Endothelial cell of umbilical vein (primary cell): ENCODE measurements at regions not wholly inside any gene's neighbourhood (a gene's known extent, or its start where the extent isn't known, plus 50 kb on each side); places are given as distances from the start of the nearest gene placed in this dataset.

ENCODE experiments used
- BruUV-seq: library from RNA; stranded (reverse); fragments of 400-500 nt; replicated peaks from 2 replicates; lab custom pipeline; 2021; lab: Mats Ljungman, UMichigan
- CTCF ChIA-PET: fragments of 300-600, 350-600 bp; sonication (Branson Sonifier 250); formaldehyde crosslinking; loops from one replicate; lab custom pipeline; 2021; ENCODE audit warnings: antibody characterized with exemption, inconsistent platforms; lab: Charles Lee
- POLR2A ChIA-PET: fragments of 300-600, 350-600 bp; sonication (Branson Sonifier 250); formaldehyde crosslinking; loops from one replicate; lab custom pipeline; 2021; ENCODE audit warnings: antibody characterized with exemption, inconsistent platforms; lab: Charles Lee
- DNase-seq: peaks from one replicate; pipeline ENCODE4 v3.0.0-alpha.2; 2011; ENCODE audit warnings: low read depth, low spot score
- FAIRE-seq: peaks from 2 replicates; lab custom pipeline; 2011; peaks lifted over from hg19 to GRCh38; lab: Jason Lieb, UNC
- H2AFZ ChIP-seq: 2 replicates; pipeline ENCODE4 v1.6.0; 2012; ENCODE audit warnings: low read depth, low read length, control low read depth, inconsistent platforms
- H3K27ac ChIP-seq: 2 replicates; pipeline ENCODE4 v1.5.1; 2011; ENCODE audit warnings: low read depth, mild to moderate bottlenecking, control low read depth, low read length, moderate library complexity; ENCODE audit not compliant: insufficient read depth
- H3K27me3 ChIP-seq, 2 experiments: 2 replicates each; pipeline versions ENCODE4 v1.6.0 to v1.6.1; 2011; ENCODE audit warnings: low read length in 2 of 2, mixed read lengths in 1 of 2; ENCODE audit not compliant: control insufficient read depth in 2 of 2, insufficient read depth in 2 of 2
- H3K36me3 ChIP-seq, 2 experiments: 2 replicates in 1 of 2; 3 replicates in 1 of 2; pipeline ENCODE4 v1.5.1; 2011; ENCODE audit warnings: low read length in 2 of 2, mild to moderate bottlenecking in 1 of 2, moderate library complexity in 1 of 2; ENCODE audit not compliant: control insufficient read depth in 2 of 2, insufficient read depth in 2 of 2; ENCODE audit errors: extremely low read depth in 1 of 2
- H3K4me1 ChIP-seq: 3 replicates; pipeline ENCODE4 v1.5.1; 2011; ENCODE audit warnings: mild to moderate bottlenecking, low read length; ENCODE audit not compliant: control insufficient read depth, insufficient read depth; ENCODE audit errors: extremely low read depth
- H3K4me2 ChIP-seq: 2 replicates; pipeline ENCODE4 v1.6.1; 2011; ENCODE audit warnings: low read length, control low read depth, mixed read lengths; ENCODE audit not compliant: insufficient read depth
- H3K4me3 ChIP-seq, 3 experiments: fragments of 200-600 bp in 1 of 3; sonication (generic), shearing (Covaris generic) in 1 of 3; replicated peaks in 1 of 3; 2 replicates each; pipeline ENCODE4 v1.5.1; 2011 to 2016; ENCODE audit warnings: control low read depth in 3 of 3, low read length in 3 of 3, mild to moderate bottlenecking in 2 of 3, inconsistent platforms in 1 of 3, low read depth in 1 of 3, moderate library complexity in 1 of 3; ENCODE audit not compliant: insufficient read depth in 1 of 3
- H3K79me2 ChIP-seq: 2 replicates; pipeline ENCODE4 v1.6.0; 2012; ENCODE audit warnings: low read length, inconsistent platforms; ENCODE audit not compliant: control insufficient read depth, insufficient read depth
- H3K9ac ChIP-seq: replicated peaks from 2 replicates; pipeline ENCODE3; 2011; ENCODE audit warnings: low read length, control low read depth; ENCODE audit not compliant: insufficient read depth; ENCODE audit errors: extremely low read depth
- H3K9me1 ChIP-seq: replicated peaks from 3 replicates; pipeline ENCODE4 v1.6.0; 2011; ENCODE audit warnings: mild to moderate bottlenecking, low read length; ENCODE audit not compliant: control insufficient read depth, insufficient read depth; ENCODE audit errors: extremely low read depth
- H3K9me3 ChIP-seq: replicated peaks from 2 replicates; pipeline ENCODE4 v1.5.1; 2012; ENCODE audit warnings: low read length, inconsistent platforms; ENCODE audit not compliant: control insufficient read depth, insufficient read depth
- H4K20me1 ChIP-seq: replicated peaks from 2 replicates; pipeline ENCODE3; 2011; ENCODE audit warnings: mild to moderate bottlenecking, low read length; ENCODE audit not compliant: control insufficient read depth, insufficient read depth; ENCODE audit errors: extremely low read depth
- CTCF ChIP-seq, 2 donors: IDR thresholded peaks; 1 replicate in 1 of 2; 2 replicates in 1 of 2; pipeline ENCODE4 v1.5.1; 2011; ENCODE audit warnings: low read length in 2 of 2, mild to moderate bottlenecking in 2 of 2, moderate library complexity in 2 of 2, control low read depth in 1 of 2, inconsistent platforms in 1 of 2, low read depth in 1 of 2; ENCODE audit not compliant: insufficient read depth in 1 of 2; ENCODE audit errors: extremely low read depth in 1 of 2
- EZH2 ChIP-seq: IDR thresholded peaks from 2 replicates; pipeline ENCODE4 v1.6.1; 2012; ENCODE audit warnings: borderline replicate concordance, low read depth, mild to moderate bottlenecking, moderate library complexity, low read length, inconsistent platforms; ENCODE audit not compliant: severe bottlenecking
- FOS ChIP-seq: IDR thresholded peaks from 2 replicates; pipeline ENCODE4 v1.6.1; 2011; ENCODE audit warnings: mild to moderate bottlenecking, low read length, moderate library complexity, borderline replicate concordance; ENCODE audit not compliant: insufficient read depth
- GATA2 ChIP-seq: IDR thresholded peaks from 2 replicates; pipeline ENCODE4 v1.7.0; 2011; ENCODE audit warnings: low read depth, mild to moderate bottlenecking, moderate library complexity, mixed read lengths, low read length; ENCODE audit not compliant: insufficient read length, insufficient read depth
- JUN ChIP-seq: IDR thresholded peaks from 2 replicates; pipeline ENCODE4 v1.6.1; 2011; ENCODE audit warnings: borderline replicate concordance, low read depth; ENCODE audit not compliant: insufficient read length, insufficient read depth
- MAX ChIP-seq: IDR thresholded peaks from 2 replicates; pipeline ENCODE4 v1.6.1; 2011; ENCODE audit not compliant: insufficient read depth, insufficient read length
- MYC ChIP-seq: IDR thresholded peaks from one replicate; pipeline ENCODE4 v1.6.1; 2011; ENCODE audit warnings: mild to moderate bottlenecking, low read depth, low read length
- POLR2A ChIP-seq: IDR thresholded peaks from 2 replicates; pipeline ENCODE4 v1.6.1; 2012; ENCODE audit warnings: low read depth, mild to moderate bottlenecking, control low read depth, low read length
- POLR2AphosphoS5 ChIP-seq: IDR thresholded peaks from 2 replicates; pipeline ENCODE4 v1.6.1; 2012; ENCODE audit warnings: low read depth, mild to moderate bottlenecking, control low read depth, low read length, moderate library complexity; ENCODE audit not compliant: insufficient read depth
- dilution Hi-C: fragments of 300-500 bp; cut with MboI; formaldehyde crosslinking; loops from one replicate; pipeline ENCODE4 v1.15.0; 2019; ENCODE audit warnings: low sequenced_read_pairs; ENCODE audit not compliant: extremely low pct_ligation_motif_present
- intact Hi-C: fragments of 100-400 bp; cut with micrococcal nuclease; formaldehyde crosslinking; loops from one replicate; pipeline ENCODE4 v1.10.0; 2022

- dilution Hi-C loops: no loop called here
- Histone ChIP-seq H3K27ac (no peak overlapping the region), H3K4me3 (no peak overlapping the region), H3K9ac (no peak overlapping the region), H3K9me3 (peaks cover 8% of the 10 kb centered on the region), H3K36me3 (no peaks in the 10 kb centered on the region), H3K9me1 (no peaks in the 10 kb centered on the region), H3K4me2 (no peak overlapping the region), H4K20me1 (no peaks in the 10 kb centered on the region), H3K79me2 (no peaks in the 10 kb centered on the region), H2AFZ (no peak overlapping the region), H3K27me3 (no peaks in the 10 kb centered on the region), H3K4me1 (no peaks in the 10 kb centered on the region)
- intact Hi-C loops: no loop called here
- TF ChIP-seq JUN (no peak), POLR2A (no peak), MYC (no peak)
- no TSS peak for BruUV-seq
- ChIA-PET POLR2A (no interaction called here), CTCF (no interaction called here)
- DNase-seq (no peak), FAIRE-seq (no peak)
Observed at GRCh38 chr15:93619597-93619996, 530.6 kb upstream of the RGMA start.

GRCh38 chr15:93617443-93617842 is 528.4 kb upstream of the RGMA start:
- Histone ChIP-seq H3K4me2 (no peak overlapping the region), H3K4me3 (no peak overlapping the region), H3K9me1 (no peaks in the 10 kb centered on the region), H3K9me3 (peaks cover 6% of the 10 kb centered on the region), H3K9ac (no peak overlapping the region), H3K27ac (no peak overlapping the region), H2AFZ (no peak overlapping the region), H3K4me1 (no peaks in the 10 kb centered on the region), H3K79me2 (no peaks in the 10 kb centered on the region), H3K27me3 (no peaks in the 10 kb centered on the region), H4K20me1 (no peaks in the 10 kb centered on the region), H3K36me3 (no peaks in the 10 kb centered on the region)
- intact Hi-C loops (no loop called here), dilution Hi-C loops (no loop called here)
- TF ChIP-seq MYC (no peak), JUN (no peak), EZH2 (no peak), POLR2A (no peak), MAX (no peak), CTCF (IDR thresholded peaks at IDR 0.05; ENCODE audit: extremely low read depth in 1 of 2, insufficient read depth in 1 of 2, low read depth in 1 of 2, low read length in 2 of 2) (no peak), FOS (no peak), POLR2AphosphoS5 (no peak), GATA2 (no peak)
- no peak for DNase-seq
- POLR2A ChIA-PET: no interaction called here
- BruUV-seq: no TSS peak
- CTCF ChIA-PET: no interaction called here
- FAIRE-seq: no peak
